Activated naive CD4-positive, alpha-beta T cell treated with anti-CD3 and anti-CD28 coated beads, Interleukin-2, amount 50 U/mL, for 72 hours (primary cell): ENCODE measurements at regions not wholly inside any gene's neighbourhood (a gene's known extent, or its start where the extent isn't known, plus 50 kb on each side); places are given as distances from the start of the nearest gene placed in this dataset.
"Not testable (repeated sequence)": the region's sequence is repeated elsewhere in the genome, so short reads cannot be mapped to it uniquely, and the experiment has no call there.

Experiments used
- ATAC-seq, 2 donors: fragments of 150-1000 bp; cut with Tn5 transposase; 2 replicates each; pipeline ENCODE4 v1.10.0; 2021; ENCODE audit warnings: mild to moderate bottlenecking in 2 of 2, moderate library complexity in 2 of 2
- DNase-seq, 2 donors: peaks; one replicate each; pipeline ENCODE4 v3.0.0; 2021 to 2022; ENCODE audit warnings: low spot score in 2 of 2
- H3K27ac Mint-ChIP-seq, 2 donors: one replicate each; pipeline ENCODE4 v1.8.0; 2022; ENCODE audit warnings: mild to moderate bottlenecking in 2 of 2, mixed read lengths in 2 of 2
- H3K36me3 Mint-ChIP-seq, 2 donors: one replicate each; pipeline ENCODE4 v1.8.0; 2022; ENCODE audit warnings: mixed read lengths in 2 of 2
- H3K9me3 Mint-ChIP-seq, 2 donors: one replicate each; pipeline ENCODE4 v1.8.0; 2022; ENCODE audit warnings: mixed read lengths in 2 of 2

DNA sequence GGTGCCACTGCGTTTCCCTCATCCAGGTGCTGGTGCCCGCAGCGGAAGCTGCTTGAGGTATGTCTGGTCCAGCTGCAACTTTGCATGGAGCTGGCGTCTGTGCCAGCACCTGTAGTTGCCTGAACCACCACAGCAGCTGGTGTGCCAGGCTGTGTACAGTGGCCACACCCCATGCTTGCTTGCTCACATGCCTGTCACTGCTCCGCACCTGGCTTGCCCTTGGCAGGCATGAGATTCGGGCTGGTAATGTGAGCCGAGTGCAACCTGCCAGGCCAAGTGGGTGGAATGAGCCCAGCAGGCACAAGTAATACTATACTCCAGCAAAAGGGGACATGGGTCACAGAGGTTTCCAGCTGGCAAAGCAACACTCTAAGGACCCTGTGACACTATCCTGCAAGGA lies 1123.3 kb upstream of the ACVR2A start:
- peaks cover 0 to 3% of the 10 kb centered on the region in 2 donors for H3K9me3 Mint-ChIP-seq
- ATAC-seq (no peak), DNase-seq (no peak)
- no peak overlapping the region for H3K27ac Mint-ChIP-seq
- H3K36me3 Mint-ChIP-seq = peaks cover 0 to 5% of the 10 kb centered on the region in 2 donors

DNA sequence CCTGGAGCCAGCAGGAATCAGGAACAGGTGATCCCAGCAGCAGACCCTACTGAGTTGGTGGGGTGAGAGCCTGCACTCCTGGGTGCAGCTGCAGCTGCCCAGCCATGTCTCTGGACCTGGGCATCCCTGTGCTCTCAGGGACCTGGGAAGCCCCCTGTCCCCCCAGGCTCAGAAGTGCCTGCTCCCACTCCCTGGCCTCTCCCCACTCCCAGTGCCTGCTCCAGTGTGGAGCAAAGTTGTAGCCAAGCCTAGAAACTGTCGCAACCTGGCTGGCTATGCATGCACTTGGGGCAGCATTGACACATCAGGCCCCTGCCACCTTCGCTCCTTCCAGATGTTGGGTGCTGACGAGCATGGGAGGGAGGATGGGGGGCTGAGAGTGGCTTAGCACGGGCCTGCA lies 1124.7 kb upstream of the ACVR2A start:
- peaks cover 0 to 5% of the 10 kb centered on the region in 2 donors for H3K36me3 Mint-ChIP-seq
- ATAC-seq = no peak
- H3K9me3 Mint-ChIP-seq = peaks cover 0 to 3% of the 10 kb centered on the region in 2 donors
- no peak overlapping the region for H3K27ac Mint-ChIP-seq
- no peak for DNase-seq

DNA sequence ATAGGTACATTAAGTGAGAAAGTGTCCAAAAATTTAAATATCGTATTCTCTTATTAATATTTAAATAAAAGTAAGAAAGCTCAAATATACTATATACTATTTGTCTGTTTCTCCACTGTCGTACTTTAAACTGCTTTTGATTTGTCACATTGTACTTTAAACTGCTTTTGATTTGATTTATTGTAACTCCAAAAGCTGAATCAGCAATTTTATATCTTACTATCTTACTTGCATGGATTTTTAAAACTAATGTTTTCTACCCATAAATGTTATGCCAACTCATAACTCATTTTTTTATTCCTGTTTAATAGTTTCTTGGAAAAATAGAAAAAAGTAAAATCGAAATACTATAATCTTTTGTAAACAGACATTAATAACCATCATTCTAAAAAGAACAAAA lies 1128.2 kb upstream of the ACVR2A start:
- H3K36me3 Mint-ChIP-seq = peaks cover 0 to 5% of the 10 kb centered on the region in 2 donors
- no peak for DNase-seq
- H3K9me3 Mint-ChIP-seq = peaks cover 2 to 8% of the 10 kb centered on the region in 2 donors

DNA sequence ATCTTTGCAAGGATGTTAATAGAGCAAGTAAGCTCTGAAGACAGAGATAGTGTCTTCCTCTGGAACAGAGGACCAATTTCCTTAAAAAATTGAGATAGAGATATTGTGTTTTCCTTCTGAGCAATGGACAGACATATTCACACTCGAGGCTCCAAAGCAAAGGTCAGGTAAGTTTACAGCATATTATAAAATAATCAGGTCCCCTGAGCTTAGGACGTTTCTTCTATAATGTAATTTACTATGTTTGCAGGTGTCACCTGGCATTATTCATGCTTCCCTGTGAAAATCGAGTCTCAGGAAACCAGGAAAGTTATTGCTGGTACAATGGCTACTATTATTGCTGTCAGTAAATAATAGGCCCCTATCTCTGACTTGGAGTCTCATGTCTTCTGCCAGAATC lies 1135.8 kb upstream of the ACVR2A start:
- DNase-seq = no peak

More for the DNA sequence above, 1128.2 kb upstream of the ACVR2A start:
- ATAC-seq = no peak
- H3K27ac Mint-ChIP-seq = no peak overlapping the region

DNA sequence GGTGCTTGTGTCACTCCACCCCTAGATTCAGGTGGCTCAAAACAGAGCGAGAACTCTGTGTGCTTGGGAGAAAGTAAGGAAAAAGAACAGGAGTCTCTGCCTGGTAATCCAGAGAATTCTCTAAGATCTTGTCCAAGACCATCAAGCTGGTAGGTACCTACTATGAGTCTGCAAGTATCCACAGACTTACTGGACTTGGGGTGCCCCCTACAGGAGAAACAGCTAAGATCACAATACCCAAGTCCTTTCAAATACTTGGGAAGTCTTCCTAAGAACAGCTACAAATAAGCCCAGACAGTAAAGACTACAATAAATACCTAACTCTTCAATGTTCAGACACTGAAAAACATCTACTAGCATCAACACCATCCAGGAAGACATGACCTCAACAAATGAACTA lies 1143.6 kb upstream of the ACVR2A start:
- peaks cover 32 to 45% of the 10 kb centered on the region in 2 donors for H3K9me3 Mint-ChIP-seq
- H3K36me3 Mint-ChIP-seq = peaks cover 0 to 5% of the 10 kb centered on the region in 2 donors
- H3K27ac Mint-ChIP-seq = no peak overlapping the region
- DNase-seq (no peak), ATAC-seq (no peak)

More for the DNA sequence above, 1135.8 kb upstream of the ACVR2A start:
- no peak for ATAC-seq
- Mint-ChIP-seq H3K9me3 (peaks cover 12 to 14% of the 10 kb centered on the region in 2 donors), H3K36me3 (no peaks in the 10 kb centered on the region), H3K27ac (no peak overlapping the region)

DNA sequence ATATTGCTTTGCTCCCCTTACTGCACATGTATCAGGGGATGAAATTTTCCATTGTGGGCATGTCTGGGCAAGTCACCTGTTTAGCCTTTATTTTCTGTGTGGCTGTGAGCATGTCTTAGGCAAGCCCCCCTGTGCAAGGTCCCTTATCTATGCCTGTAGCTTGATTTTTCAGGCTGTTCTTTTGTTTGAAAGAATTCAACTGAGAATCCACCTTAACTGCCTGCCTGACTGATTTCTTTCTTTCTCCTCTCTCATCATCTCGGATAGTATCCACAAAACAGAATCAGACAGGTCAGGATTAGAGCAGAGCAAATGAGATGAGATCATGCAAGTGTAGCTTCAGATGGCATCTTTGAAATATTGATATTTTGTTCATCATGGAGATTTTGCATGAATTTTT lies 1147.5 kb upstream of the ACVR2A start:
- no peak for ATAC-seq
- H3K36me3 Mint-ChIP-seq = peaks cover 0 to 5% of the 10 kb centered on the region in 2 donors
- no peak for DNase-seq
- H3K9me3 Mint-ChIP-seq = peaks cover 16 to 29% of the 10 kb centered on the region in 2 donors
- no peak overlapping the region for H3K27ac Mint-ChIP-seq

DNA sequence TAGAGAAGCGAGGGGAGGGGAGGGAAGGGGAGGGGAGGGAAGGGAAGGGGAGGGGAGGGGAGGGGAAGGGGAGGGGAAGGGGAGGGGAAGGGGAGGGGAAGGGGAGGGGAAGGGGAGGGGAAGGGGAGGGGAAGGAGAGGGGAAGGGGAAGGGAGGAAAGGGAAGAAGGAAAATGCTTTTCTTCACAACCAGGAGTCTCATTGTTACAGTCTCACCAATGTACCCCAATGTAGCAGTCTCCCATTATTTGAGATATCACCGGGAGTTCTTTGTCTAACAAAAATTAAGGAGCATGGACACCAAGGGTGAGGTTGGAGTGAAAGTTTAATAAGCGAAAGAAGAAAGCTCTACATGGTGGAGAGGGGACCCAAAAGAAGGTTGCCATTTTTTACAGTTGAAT lies 1148.0 kb upstream of the ACVR2A start:
- not testable (repeated sequence) for H3K36me3 Mint-ChIP-seq, ATAC-seq, DNase-seq
- peak overlapping the region in 1 of 2 donors; percentile 37 for H3K27ac Mint-ChIP-seq
- peaks cover 13 to 23% of the 10 kb centered on the region in 2 donors for H3K9me3 Mint-ChIP-seq

DNA sequence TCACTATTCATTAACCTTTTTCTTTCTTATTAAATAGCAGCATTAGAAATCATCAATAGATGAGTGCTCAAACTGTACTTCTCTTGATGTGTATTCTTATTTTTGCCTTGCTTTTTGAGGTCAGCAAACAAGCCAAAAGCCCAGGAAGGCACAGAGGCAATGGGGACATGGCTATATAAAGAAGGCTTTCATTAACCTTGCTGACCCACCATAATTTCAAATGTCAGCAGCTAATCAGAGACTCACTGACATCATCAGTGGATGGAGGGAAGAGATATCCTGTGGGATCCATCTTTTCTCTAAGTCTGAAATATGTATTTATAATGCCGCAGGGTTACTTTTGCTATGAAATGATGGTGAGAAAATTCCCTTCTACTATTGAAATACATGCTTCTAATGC lies 1162.8 kb upstream of the ACVR2A start:
- H3K36me3 Mint-ChIP-seq = no peaks in the 10 kb centered on the region
- peaks cover 0 to 8% of the 10 kb centered on the region in 2 donors for H3K9me3 Mint-ChIP-seq
- ATAC-seq = no peak
- DNase-seq = no peak
- no peak overlapping the region for H3K27ac Mint-ChIP-seq

DNA sequence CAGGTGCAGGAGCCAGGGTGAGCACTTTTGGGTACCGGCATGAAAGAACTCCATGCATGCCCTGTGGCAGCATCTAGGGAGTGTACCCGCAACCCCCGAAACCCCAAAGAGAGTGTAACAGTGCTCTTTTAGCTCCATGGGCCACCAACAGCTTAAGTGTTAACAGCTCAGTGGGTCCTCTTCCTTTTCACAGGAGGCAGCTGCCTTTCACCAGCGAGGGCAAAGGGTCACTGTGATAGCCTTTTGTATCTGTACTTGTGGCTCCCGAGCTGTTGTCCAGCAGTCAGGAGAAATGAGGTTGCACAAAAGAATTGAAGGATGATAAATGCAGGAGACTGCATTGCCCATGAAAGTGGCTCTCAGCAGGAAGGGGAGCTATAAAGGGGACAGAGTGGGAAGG lies 1166.3 kb upstream of the ACVR2A start:
- DNase-seq (no peak), ATAC-seq (no peak)
- no peaks in the 10 kb centered on the region for H3K36me3 Mint-ChIP-seq
- peaks cover 0 to 8% of the 10 kb centered on the region in 2 donors for H3K9me3 Mint-ChIP-seq
- H3K27ac Mint-ChIP-seq = no peak overlapping the region

DNA sequence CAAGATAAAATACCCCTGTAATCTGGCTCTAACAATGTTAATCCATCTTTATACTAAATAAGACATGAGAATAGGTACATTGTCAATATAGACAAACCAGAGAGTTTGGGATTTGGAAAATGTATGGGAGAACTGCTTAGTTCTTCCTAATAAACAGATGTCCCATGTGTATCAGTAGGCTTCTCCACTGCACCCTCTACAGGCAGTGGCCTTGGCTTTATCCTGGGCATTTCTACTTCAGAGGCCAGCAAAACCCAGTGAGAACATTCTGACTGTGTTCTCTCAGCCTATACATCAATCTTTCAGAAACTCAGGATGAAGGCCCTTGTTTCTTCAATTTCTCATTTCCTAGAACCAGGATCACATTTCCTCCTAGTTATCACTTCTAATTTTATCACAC lies 1167.5 kb upstream of the ACVR2A start:
- Mint-ChIP-seq H3K27ac (no peak overlapping the region), H3K36me3 (no peaks in the 10 kb centered on the region), H3K9me3 (no peaks in the 10 kb centered on the region)
- ATAC-seq (no peak), DNase-seq (no peak)

DNA sequence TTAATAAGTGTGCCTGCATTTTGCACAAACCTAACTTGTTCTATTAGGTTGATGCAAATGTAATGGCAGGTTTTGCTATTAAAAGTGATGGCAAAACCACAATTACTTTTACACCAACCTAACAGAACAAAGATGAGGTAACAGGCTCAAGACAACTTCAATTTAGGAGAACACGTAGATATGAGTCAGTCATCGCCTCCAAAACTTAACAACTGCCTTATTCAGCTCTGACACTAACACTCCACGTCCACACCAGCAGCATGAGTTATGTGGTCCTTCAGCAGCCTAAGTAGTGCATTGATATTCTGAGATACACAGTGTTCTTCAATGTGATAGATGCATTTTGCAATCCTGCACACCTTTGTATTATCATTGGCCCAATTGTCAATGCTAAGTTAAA lies 1175.1 kb upstream of the ACVR2A start:
- no peak for DNase-seq
- no peak for ATAC-seq
- no peaks in the 10 kb centered on the region for H3K36me3 Mint-ChIP-seq
- no peaks in the 10 kb centered on the region for H3K9me3 Mint-ChIP-seq
- no peak overlapping the region for H3K27ac Mint-ChIP-seq

DNA sequence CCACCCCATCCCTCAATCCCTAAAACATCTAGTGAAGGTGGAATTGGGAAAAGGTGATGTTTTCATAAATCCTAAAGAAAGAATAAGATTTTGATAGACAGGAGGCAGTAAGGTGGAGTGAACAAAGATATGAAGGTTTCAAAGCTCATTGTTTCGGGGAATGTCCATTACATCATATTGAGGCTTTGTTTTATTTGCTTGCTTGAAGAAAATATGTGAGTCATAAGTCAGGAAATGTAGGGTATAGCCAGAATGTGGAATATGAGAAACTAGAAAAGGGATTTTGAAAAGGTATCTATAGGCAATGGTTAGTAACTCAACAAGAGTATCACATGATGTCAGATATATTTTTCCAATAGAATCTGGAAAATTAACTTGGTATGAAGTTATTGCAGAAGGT lies 1178.5 kb upstream of the ACVR2A start:
- H3K9me3 Mint-ChIP-seq = no peaks in the 10 kb centered on the region
- H3K27ac Mint-ChIP-seq = no peak overlapping the region
- H3K36me3 Mint-ChIP-seq = no peaks in the 10 kb centered on the region
- DNase-seq (no peak), ATAC-seq (no peak)

DNA sequence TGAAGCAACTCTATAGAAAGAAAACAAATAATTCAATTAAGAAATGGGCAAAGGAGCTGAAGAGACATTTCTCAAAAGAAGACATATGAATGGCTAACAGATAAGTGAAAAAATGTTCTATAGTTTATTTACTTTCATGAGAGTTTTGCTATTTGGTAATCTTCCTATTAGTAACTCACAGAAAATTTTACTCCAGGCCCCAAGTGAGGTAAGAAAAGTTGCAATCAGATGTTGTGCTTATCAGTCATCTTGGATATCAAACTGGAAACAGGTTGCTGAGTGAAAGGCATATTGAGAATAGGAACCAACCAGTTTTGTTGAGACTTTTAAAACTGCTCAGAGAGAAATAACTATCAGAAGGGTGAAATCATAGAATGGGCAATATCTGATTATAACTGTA lies 1179.0 kb upstream of the ACVR2A start:
- H3K27ac Mint-ChIP-seq = no peak overlapping the region
- DNase-seq (no peak), ATAC-seq (no peak)
- H3K36me3 Mint-ChIP-seq = no peaks in the 10 kb centered on the region
- H3K9me3 Mint-ChIP-seq = no peaks in the 10 kb centered on the region

DNA sequence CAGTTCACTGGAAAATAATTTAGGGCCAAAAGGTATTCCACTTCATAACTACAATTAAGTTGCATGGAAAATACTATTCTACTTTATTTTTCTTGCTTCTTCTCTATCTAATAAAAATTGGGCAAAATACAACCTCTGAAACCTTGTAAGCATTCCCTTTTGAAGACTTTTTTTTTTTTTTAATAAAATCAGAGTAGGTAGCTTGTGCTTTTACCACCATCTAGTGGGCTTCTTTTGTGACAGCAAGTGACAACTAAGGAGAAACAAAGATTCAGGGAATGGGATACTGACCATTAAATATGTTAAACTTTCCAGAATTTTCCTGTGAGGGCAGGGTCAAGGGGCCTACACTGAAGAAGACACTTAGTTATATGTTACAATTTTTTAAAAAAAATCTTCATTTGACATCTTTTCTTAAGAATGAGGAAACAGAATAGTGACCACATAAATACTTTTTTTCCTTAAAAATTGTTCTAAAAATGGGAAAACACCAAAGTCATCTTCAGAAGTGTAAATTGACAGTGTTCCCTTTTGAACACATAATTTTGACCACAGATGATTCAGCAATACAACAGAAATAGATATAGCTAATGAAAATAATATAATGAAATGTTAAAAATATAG lies 1183.2 kb upstream of the ACVR2A start:
- ATAC-seq = no peak
- DNase-seq = no peak
- H3K9me3 Mint-ChIP-seq = no peaks in the 10 kb centered on the region
- no peak overlapping the region for H3K27ac Mint-ChIP-seq
- H3K36me3 Mint-ChIP-seq = no peaks in the 10 kb centered on the region

DNA sequence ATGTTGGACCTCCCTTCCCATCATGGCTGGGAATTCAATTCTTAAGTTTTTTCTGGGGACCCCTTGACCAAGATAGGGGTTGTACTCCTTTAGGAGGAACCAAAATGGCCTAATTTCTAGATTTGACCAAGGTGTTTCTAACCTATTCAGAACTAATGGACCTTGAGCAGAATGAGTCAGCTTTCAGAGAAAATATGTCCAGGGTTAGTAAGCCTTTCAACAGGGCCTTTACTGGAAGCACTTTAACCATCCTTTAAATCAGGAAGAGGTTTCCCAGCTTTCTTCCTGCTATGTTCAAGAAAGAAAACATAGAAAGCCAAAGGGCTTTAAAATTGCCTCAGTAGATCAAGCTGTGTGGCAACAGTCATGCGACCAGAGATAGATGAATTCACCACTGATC lies 1184.9 kb upstream of the ACVR2A start:
- Mint-ChIP-seq H3K27ac (no peak overlapping the region), H3K36me3 (no peaks in the 10 kb centered on the region), H3K9me3 (no peaks in the 10 kb centered on the region)
- ATAC-seq (no peak), DNase-seq (no peak)

DNA sequence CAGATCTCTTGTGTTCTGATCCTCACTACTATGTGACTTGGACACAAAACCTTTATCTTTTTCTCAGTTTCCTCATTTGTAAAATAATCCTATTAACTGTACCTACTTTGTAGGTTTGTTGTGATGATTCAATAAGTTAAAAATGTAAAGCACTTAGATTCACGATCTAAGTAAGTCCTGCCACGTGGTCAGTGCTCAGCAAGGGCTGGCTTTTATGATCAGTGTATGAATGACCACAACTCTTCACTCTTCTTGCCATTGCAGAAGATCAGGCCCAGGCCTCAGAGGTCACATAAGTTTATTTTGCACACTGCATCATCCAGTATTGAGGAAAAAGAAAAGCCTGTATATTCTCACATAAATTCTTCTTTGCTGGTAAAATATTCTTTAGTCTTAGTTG lies 1192.5 kb upstream of the ACVR2A start:
- Mint-ChIP-seq H3K27ac (no peak overlapping the region), H3K9me3 (peaks cover 0 to 3% of the 10 kb centered on the region in 2 donors), H3K36me3 (no peaks in the 10 kb centered on the region)
- DNase-seq (no peak), ATAC-seq (no peak)

DNA sequence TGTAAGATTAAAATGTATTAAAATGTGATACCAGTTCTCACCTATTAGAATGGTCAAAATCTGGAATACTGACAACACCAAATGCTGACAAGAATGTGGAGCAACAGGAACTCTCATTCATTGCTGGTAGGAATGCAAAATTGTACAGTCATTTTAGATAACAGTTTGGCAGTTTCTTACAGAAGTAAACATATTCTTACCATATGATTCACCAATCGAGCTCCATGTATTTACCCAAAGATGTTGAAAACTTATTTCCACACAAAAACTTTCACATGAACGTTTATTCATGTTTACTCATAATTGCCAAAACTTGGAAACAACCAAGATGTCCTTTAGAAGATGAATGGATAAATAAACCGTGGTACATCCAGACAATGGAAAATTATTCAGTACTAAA lies 1193.5 kb upstream of the ACVR2A start:
- no peak for ATAC-seq
- H3K36me3 Mint-ChIP-seq = no peaks in the 10 kb centered on the region
- no peak overlapping the region for H3K27ac Mint-ChIP-seq
- peaks cover 0 to 3% of the 10 kb centered on the region in 2 donors for H3K9me3 Mint-ChIP-seq
- DNase-seq = no peak

DNA sequence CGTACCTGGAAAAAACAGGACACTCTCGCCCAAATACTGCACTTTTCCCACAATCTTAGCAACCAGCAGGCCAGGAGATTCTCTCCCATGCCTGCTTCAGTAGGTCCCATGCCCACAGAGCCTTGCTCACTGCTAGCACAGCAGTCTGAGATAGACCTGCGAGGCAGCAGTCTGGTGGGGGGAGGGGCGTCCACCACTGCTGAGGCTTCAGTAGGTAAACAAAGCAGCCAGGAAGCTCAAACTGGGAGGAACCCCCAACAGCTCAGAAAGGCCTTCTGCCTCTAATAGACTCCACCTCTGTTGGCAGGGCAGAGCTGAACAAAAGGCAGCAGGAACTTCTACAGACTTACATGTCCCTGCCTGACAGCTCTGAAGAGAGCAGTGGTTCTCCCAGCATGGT lies 1202.8 kb upstream of the ACVR2A start:
- ATAC-seq = no peak
- DNase-seq = no peak
- Mint-ChIP-seq H3K36me3 (no peaks in the 10 kb centered on the region), H3K9me3 (peaks cover 6 to 13% of the 10 kb centered on the region in 2 donors), H3K27ac (no peak overlapping the region)
